Colonic mucosa (tissue), 4 donors: ENCODE measurements at regions not wholly inside any gene's neighbourhood (a gene's known extent, or its start where the extent isn't known, plus 50 kb on each side); places are given as distances from the start of the nearest gene placed in this dataset.

ENCODE experiments used
- DNase-seq: peaks from one replicate; pipeline ENCODE4 v3.0.0-alpha.2; 2020
- H3K27ac ChIP-seq: fragments of 200-600 bp; one replicate; pipeline ENCODE4 v1.8.0; 2021
- H3K27me3 ChIP-seq: fragments of 200-600 bp; one replicate; pipeline ENCODE4 v1.8.0; 2021
- H3K36me3 ChIP-seq: fragments of 200-600 bp; one replicate; pipeline ENCODE4 v1.8.0; 2021
- H3K4me1 ChIP-seq: fragments of 200-600 bp; one replicate; pipeline ENCODE4 v1.8.0; 2021; ENCODE audit warnings: mild to moderate bottlenecking
- H3K4me3 ChIP-seq: fragments of 200-600 bp; one replicate; pipeline ENCODE4 v1.8.0; 2021
- H3K9ac ChIP-seq, 2 donors: one replicate each; pipeline ENCODE4 v1.7.0; 2013; ENCODE audit warnings: control low read depth in 2 of 2, low read depth in 2 of 2, low read length in 2 of 2
- H3K9me3 ChIP-seq: fragments of 200-600 bp; one replicate; pipeline ENCODE4 v1.8.0; 2021
- intact Hi-C: fragments of 100-400 bp; cut with DNase I; formaldehyde crosslinking; loops from one replicate; pipeline ENCODE4 v1.14.1; 2022
- TF ChIP-seq, protein P1 (sequence below): fragments of 200-600 bp; IDR thresholded peaks from one replicate; pipeline ENCODE4 v1.8.0; 2022; ENCODE audit warnings: antibody characterized with exemption, mild to moderate bottlenecking
- donor health status: healthy.
- donor health status: DM: no; HTN: no; CAD: no.
- donor health status: DM: no; HTN: no; CAD: no.

DNA sequence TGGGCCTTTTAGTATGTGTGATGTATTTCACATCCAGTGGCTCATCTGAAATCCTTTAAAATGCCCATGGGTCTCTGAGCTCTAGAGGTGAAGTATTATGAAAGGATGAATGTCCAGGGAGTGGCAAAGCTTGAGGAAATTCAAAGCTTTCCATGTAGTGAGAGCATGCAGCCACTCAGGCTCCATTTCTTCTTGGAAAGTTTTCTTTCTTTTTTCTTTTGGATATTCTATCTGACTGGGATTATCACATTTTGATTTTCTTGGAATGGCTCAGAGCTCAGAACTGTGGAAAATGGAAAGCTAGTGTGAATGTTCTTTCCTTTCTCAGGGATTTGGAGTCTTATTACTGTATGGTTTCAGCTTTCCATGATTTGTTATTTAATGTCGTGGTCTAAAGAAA lies 397.4 kb downstream of the CD109 start:
- no peaks in the 10 kb centered on the region for H3K4me1 ChIP-seq
- no peak overlapping the region for H3K4me3 ChIP-seq
- no peak overlapping the region for H3K9ac ChIP-seq
- TF ChIP-seq, protein P1, sequence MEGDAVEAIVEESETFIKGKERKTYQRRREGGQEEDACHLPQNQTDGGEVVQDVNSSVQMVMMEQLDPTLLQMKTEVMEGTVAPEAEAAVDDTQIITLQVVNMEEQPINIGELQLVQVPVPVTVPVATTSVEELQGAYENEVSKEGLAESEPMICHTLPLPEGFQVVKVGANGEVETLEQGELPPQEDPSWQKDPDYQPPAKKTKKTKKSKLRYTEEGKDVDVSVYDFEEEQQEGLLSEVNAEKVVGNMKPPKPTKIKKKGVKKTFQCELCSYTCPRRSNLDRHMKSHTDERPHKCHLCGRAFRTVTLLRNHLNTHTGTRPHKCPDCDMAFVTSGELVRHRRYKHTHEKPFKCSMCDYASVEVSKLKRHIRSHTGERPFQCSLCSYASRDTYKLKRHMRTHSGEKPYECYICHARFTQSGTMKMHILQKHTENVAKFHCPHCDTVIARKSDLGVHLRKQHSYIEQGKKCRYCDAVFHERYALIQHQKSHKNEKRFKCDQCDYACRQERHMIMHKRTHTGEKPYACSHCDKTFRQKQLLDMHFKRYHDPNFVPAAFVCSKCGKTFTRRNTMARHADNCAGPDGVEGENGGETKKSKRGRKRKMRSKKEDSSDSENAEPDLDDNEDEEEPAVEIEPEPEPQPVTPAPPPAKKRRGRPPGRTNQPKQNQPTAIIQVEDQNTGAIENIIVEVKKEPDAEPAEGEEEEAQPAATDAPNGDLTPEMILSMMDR = no peak
- no peaks in the 10 kb centered on the region for H3K36me3 ChIP-seq
- no peaks in the 10 kb centered on the region for H3K9me3 ChIP-seq
- no peak for DNase-seq
- intact Hi-C loops = loop anchor here (10.0 kb wide), 1 partner anchor 1121 kb away; no protein-coding TSS in a partner anchor
- no peaks in the 10 kb centered on the region for H3K27me3 ChIP-seq
- no peak overlapping the region for H3K27ac ChIP-seq

DNA sequence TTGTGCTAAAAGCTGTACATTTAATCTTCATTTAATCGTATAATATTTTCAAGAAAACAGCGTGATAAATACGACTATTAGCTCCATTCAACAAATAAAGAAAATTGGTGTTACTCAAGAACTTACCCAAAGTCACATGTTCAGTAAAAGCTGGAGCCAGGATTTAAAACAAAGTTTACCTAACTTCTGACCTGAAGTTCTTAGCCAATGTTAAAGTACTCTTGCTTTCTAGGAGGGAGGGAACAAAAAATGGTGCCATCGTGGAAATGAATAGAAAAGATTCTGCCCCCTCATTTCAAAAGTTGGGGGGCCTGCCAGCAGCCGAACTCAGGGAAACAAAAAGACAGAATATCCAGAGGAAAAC lies 395.8 kb downstream of the CD109 start:
- H3K9me3 ChIP-seq = no peaks in the 10 kb centered on the region
- H3K4me3 ChIP-seq = no peak overlapping the region
- DNase-seq = no peak
- intact Hi-C loops = loop anchor here (10.0 kb wide), 1 partner anchor 1123 kb away; no protein-coding TSS in a partner anchor
- no peak overlapping the region for H3K9ac ChIP-seq
- no peak overlapping the region for H3K27ac ChIP-seq
- H3K27me3 ChIP-seq = no peaks in the 10 kb centered on the region
- TF ChIP-seq, protein P1 = no peak
- no peaks in the 10 kb centered on the region for H3K36me3 ChIP-seq
- no peaks in the 10 kb centered on the region for H3K4me1 ChIP-seq

DNA sequence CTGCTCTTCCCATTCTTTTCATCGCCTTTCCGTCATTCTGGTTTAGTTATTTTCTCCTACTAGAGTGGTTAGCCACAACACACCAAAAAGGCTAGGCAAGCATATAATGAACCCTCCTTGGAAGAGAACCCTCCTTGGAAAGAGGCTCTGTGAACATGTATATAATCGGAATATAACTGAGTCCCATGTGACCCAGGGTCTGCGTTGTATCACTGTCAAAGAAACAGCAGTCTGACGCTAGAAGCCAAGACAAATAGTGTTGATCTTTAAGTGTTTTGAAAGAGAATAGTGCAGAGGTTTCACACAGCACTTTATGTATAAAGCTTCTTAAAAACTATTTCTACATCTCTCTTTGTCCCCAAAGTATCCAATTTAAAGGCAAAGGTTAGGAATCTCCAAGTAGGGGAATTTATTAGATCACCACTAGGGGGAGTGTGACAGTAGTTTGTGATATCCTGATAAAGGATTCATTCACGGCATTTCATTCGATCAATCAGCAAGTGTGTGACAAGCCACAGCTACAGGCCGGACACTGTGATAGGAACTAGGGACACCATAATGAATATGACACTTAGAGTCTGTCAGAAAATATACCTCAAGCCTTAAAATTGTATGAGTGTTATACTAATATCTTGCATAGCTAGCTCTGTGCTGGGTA lies 395.3 kb downstream of the CD109 start:
- TF ChIP-seq, protein P1 = peak; percentile 64
- intact Hi-C loops = loop anchor here (10.0 kb wide), 1 partner anchor 1124 kb away; no protein-coding TSS in a partner anchor
- Histone ChIP-seq H3K27me3 (no peaks in the 10 kb centered on the region), H3K9ac (no peak overlapping the region), H3K4me1 (no peaks in the 10 kb centered on the region), H3K27ac (no peak overlapping the region), H3K36me3 (no peaks in the 10 kb centered on the region), H3K9me3 (no peaks in the 10 kb centered on the region), H3K4me3 (no peak overlapping the region)
- DNase-seq = no peak

DNA sequence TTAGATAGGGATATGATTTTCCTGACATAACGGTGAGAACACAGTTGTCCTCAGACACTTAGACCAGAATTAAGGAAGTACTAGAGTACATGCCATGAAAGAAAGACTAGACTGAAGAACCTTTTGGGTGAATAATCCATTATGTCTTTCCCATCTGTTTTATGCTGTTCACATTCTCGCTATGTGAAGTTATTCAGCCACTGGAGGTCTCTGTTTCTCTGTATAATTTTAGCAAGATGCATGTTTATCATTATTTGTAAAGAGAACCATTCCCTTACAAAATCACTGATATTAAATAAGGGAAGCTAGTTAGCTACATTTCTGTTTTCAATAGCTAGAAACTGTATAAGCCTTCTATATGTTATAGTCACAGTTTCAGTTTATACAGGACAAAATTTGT lies 391.9 kb downstream of the CD109 start:
- no peaks in the 10 kb centered on the region for H3K9me3 ChIP-seq
- H3K4me1 ChIP-seq = no peaks in the 10 kb centered on the region
- intact Hi-C loops = no loop called here
- no peak overlapping the region for H3K27ac ChIP-seq
- H3K4me3 ChIP-seq = no peak overlapping the region
- TF ChIP-seq, protein P1 = no peak
- H3K9ac ChIP-seq = no peak overlapping the region
- no peaks in the 10 kb centered on the region for H3K36me3 ChIP-seq
- H3K27me3 ChIP-seq = no peaks in the 10 kb centered on the region
- no peak for DNase-seq

DNA sequence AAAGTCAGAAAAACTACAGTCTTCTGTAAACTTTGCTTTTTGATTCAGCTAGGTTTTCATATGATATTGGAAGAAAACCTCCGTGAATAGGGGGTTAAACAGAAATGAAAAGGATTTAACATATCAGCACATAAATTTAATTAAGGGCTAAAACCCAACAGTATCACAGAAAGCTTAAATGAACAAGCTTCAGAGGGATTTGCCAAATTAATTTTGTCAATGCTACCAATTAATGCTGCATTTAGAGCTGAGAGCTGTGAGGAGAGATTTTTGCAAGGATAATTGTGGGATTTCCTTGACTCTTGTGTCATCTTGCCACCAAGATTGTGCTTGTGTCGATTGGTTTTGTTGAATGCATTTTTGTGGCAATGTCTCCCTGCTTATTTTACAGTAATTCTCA lies 379.9 kb downstream of the CD109 start:
- Histone ChIP-seq H3K27ac (no peak overlapping the region), H3K27me3 (no peaks in the 10 kb centered on the region), H3K4me3 (no peak overlapping the region), H3K9me3 (no peaks in the 10 kb centered on the region), H3K9ac (no peak overlapping the region), H3K36me3 (no peaks in the 10 kb centered on the region), H3K4me1 (no peaks in the 10 kb centered on the region)
- intact Hi-C loops = no loop called here
- TF ChIP-seq, protein P1 = no peak
- no peak for DNase-seq
